Esophagus muscularis mucosa (tissue), 4 donors: ENCODE measurements at regions not wholly inside any gene's neighbourhood (a gene's known extent, or its start where the extent isn't known, plus 50 kb on each side); places are given as distances from the start of the nearest gene placed in this dataset.

ENCODE experiments used
- CTCF ChIP-seq, 3 experiments: fragments of 200-600 bp in 2 of 3; fragments of 450-650 bp in 1 of 3; sonication (generic) in 2 of 3; IDR thresholded peaks; one replicate each; pipeline ENCODE4 v1.5.1; 2017 to 2019; ENCODE audit warnings: antibody characterized with exemption in 3 of 3, mild to moderate bottlenecking in 2 of 3, moderate library complexity in 1 of 3
- EP300 ChIP-seq: sonication (generic); formaldehyde crosslinking; IDR thresholded peaks from one replicate; pipeline ENCODE4 v1.6.1; 2017; ENCODE audit warnings: antibody characterized with exemption
- POLR2A ChIP-seq: fragments of 450-650 bp; IDR thresholded peaks from one replicate; pipeline ENCODE4 v1.6.1; 2017; ENCODE audit warnings: antibody characterized with exemption, moderate library complexity, mild to moderate bottlenecking, low read depth
- POLR2AphosphoS5 ChIP-seq, 2 donors: sonication (generic); formaldehyde crosslinking; IDR thresholded peaks; one replicate each; pipeline ENCODE4 v1.6.1; 2017; ENCODE audit warnings: antibody characterized with exemption in 2 of 2

GRCh38 chr4:106624671-106625070 is 256.1 kb upstream of the GIMD1 start:
- TF ChIP-seq CTCF (IDR thresholded peaks at IDR 0.05) (no peak), POLR2A (no peak), POLR2AphosphoS5 (IDR thresholded peaks at IDR 0.05) (no peak), EP300 (no peak)
